ENCODE measurements at regions not wholly inside any gene's neighbourhood (a gene's known extent, or its start where the extent isn't known, plus 50 kb on each side); places are given as distances from the start of the nearest gene placed in this dataset.

GRCh38 chr7:18167815-18168214 is 140.2 kb upstream of the PRPS1L1 start:
- TF ChIP-seq CTCF (conservative IDR thresholded peaks at IDR 0.05), result no peak
- H3K27ac ChIP-seq, result no peak overlapping the region

GRCh38 chr7:18174996-18175395 is 147.3 kb upstream of the PRPS1L1 start:
- no peak overlapping the region for H3K27ac ChIP-seq
- TF ChIP-seq CTCF (conservative IDR thresholded peaks at IDR 0.05), result no peak

GRCh38 chr7:18175801-18176450 is 148.3 kb upstream of the PRPS1L1 start:
- H3K27ac ChIP-seq, result no peak overlapping the region
- no peak for TF ChIP-seq CTCF (conservative IDR thresholded peaks at IDR 0.05)

GRCh38 chr7:18177129-18177814 is 149.6 kb upstream of the PRPS1L1 start:
- no peak overlapping the region for H3K27ac ChIP-seq
- TF ChIP-seq CTCF (conservative IDR thresholded peaks at IDR 0.05), result no peak

GRCh38 chr7:18177815-18178660 is 150.4 kb upstream of the PRPS1L1 start:
- TF ChIP-seq CTCF (conservative IDR thresholded peaks at IDR 0.05), result no peak
- no peak overlapping the region for H3K27ac ChIP-seq

- no peak for TF ChIP-seq CTCF (conservative IDR thresholded peaks at IDR 0.05)
- H3K27ac ChIP-seq, result no peak overlapping the region
Observed at GRCh38 chr7:18179093-18179492, 151.4 kb upstream of the PRPS1L1 start.

GRCh38 chr7:18180685-18181084 is 153.0 kb upstream of the PRPS1L1 start:
- no peak for TF ChIP-seq CTCF (conservative IDR thresholded peaks at IDR 0.05)
- H3K27ac ChIP-seq, result no peak overlapping the region
